ENCODE measurements at regions not wholly inside any gene's neighbourhood (a gene's known extent, or its start where the extent isn't known, plus 50 kb on each side); places are given as distances from the start of the nearest gene placed in this dataset.

DNA sequence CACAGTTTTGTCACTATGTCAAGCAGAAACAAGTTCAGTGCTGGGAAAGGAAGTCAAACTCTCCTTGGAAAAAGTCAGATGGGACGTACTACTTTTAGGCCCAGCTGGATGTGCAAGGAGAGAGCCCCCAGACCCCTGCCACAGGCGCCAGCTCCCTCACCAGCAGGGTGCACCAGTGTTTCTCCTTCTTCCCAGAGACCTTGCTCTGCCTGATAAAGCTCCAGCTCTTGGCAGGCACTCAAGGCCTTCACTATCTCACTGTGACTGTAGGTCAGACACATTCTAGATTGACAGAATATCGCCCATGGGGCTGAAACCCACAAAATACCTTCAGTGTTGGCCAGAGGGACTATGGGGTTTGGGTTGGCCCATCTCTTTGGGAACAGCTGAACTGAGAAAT, 54.8 kb upstream of the CHRNB4 start:
- no peak overlapping the region for H3K4me3 ChIP-seq
- intact Hi-C loops (cut with DNase I): no loop called here
- no peak for TF ChIP-seq CTCF (IDR thresholded peaks at IDR 0.05)
- no peaks in the 10 kb centered on the region for H3K36me3 ChIP-seq
- H3K27ac ChIP-seq: no peak overlapping the region
- DNase-seq: no peak
- no peaks in the 10 kb centered on the region for H3K4me1 ChIP-seq
- no peaks in the 10 kb centered on the region for H3K27me3 ChIP-seq (ENCODE audit: low read depth)
- no peaks in the 10 kb centered on the region for H3K9me3 ChIP-seq
- ATAC-seq: no peak

DNA sequence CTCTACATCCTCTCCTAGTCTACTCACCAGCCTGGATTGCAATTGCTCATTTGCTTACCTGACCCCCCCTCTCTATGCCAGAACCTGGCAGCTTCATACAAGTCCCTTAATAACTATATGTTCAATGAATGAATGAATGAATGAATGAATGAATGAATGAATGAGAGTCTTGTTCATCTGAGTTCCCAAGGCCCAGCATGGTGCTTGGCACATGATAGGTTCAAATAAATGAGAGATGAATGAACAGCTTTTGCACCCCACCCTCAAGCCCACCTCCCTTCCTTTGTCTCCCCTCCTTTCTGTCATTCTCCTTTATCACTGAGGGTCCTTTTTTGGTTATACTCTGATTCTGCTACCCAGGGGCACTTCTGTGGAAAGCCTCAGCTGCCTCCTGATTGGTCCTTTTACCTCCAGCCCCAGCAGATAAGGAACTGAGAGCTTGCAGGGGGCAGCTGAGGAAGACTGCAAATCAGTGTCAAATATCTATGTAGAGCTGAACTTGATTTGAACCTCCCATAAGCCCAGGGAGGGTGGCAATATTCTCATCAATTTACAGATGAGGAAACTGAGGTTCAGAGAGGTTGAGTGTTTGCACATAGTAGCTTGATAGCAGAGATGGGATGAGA, 54.1 kb upstream of the CHRNB4 start:
- DNase-seq: no peak
- H3K9me3 ChIP-seq: no peaks in the 10 kb centered on the region
- no peak overlapping the region for H3K4me3 ChIP-seq
- no peaks in the 10 kb centered on the region for H3K36me3 ChIP-seq
- no peak overlapping the region for H3K27ac ChIP-seq
- ATAC-seq: no peak
- no peaks in the 10 kb centered on the region for H3K27me3 ChIP-seq (ENCODE audit: low read depth)
- intact Hi-C loops (cut with DNase I): no loop called here
- TF ChIP-seq CTCF (IDR thresholded peaks at IDR 0.05): no peak
- no peaks in the 10 kb centered on the region for H3K4me1 ChIP-seq

- Histone ChIP-seq H3K27ac (no peak overlapping the region), H3K4me3 (no peak overlapping the region), H3K27me3 (ENCODE audit: low read depth) (no peaks in the 10 kb centered on the region), H3K4me1 (no peaks in the 10 kb centered on the region), H3K36me3 (no peaks in the 10 kb centered on the region), H3K9me3 (no peaks in the 10 kb centered on the region)
- TF ChIP-seq CTCF (IDR thresholded peaks at IDR 0.05): no peak
- intact Hi-C loops (cut with DNase I): no loop called here
- no peak for DNase-seq
- ATAC-seq: no peak
These were observed 50.9 kb upstream of the CHRNB4 start for GRCh38 chr15:78691851-78692421.

- H3K36me3 ChIP-seq: no peaks in the 10 kb centered on the region
- no peak for TF ChIP-seq CTCF (IDR thresholded peaks at IDR 0.05)
- intact Hi-C loops (cut with DNase I): no loop called here
- H3K4me3 ChIP-seq: no peak overlapping the region
- H3K9me3 ChIP-seq: no peaks in the 10 kb centered on the region
- H3K27ac ChIP-seq: no peak overlapping the region
- no peak for ATAC-seq
- no peaks in the 10 kb centered on the region for H3K27me3 ChIP-seq (ENCODE audit: low read depth)
- no peak for DNase-seq
- no peaks in the 10 kb centered on the region for H3K4me1 ChIP-seq
These were observed 50.3 kb upstream of the CHRNB4 start for GRCh38 chr15:78691167-78691850.
